H9 (cell line): ENCODE measurements at regions not wholly inside any gene's neighbourhood (a gene's known extent, or its start where the extent isn't known, plus 50 kb on each side); places are given as distances from the start of the nearest gene placed in this dataset.

ENCODE experiments used
- DNase-seq: peaks from one replicate; pipeline ENCODE4 v3.0.0-alpha.2; 2017
- H2AFZ ChIP-seq: one replicate; pipeline ENCODE4 v1.6.1; 2013; ENCODE audit warnings: mild to moderate bottlenecking, low read length, control low read depth, moderate library complexity
- H2AK5ac ChIP-seq: 2 replicates; pipeline ENCODE4 v1.6.1; 2013; ENCODE audit warnings: low read length, control low read depth, mixed read lengths; ENCODE audit not compliant: insufficient read length
- H2BK120ac ChIP-seq: one replicate; pipeline ENCODE4 v1.6.1; 2013; ENCODE audit warnings: low read depth, mild to moderate bottlenecking, low read length, control low read depth, inconsistent platforms; ENCODE audit not compliant: poor library complexity, severe bottlenecking
- H2BK12ac ChIP-seq: 2 replicates; pipeline ENCODE4 v1.6.1; 2013; ENCODE audit warnings: low read length, control low read depth, mixed read lengths, low read depth; ENCODE audit not compliant: insufficient read length
- H2BK15ac ChIP-seq: 2 replicates; pipeline ENCODE4 v1.6.1; 2013; ENCODE audit warnings: low read depth, low read length, control low read depth
- H2BK20ac ChIP-seq: one replicate; pipeline ENCODE4 v1.6.1; 2013; ENCODE audit warnings: low read depth, mild to moderate bottlenecking, low read length, control low read depth, inconsistent platforms; ENCODE audit not compliant: poor library complexity, severe bottlenecking
- H2BK5ac ChIP-seq: 2 replicates; pipeline ENCODE4 v1.6.1; 2013; ENCODE audit warnings: low read length, control low read depth, mixed read lengths; ENCODE audit not compliant: insufficient read length
- H3K14ac ChIP-seq: 2 replicates; pipeline ENCODE4 v1.6.1; 2013; ENCODE audit warnings: low read length, control low read depth; ENCODE audit not compliant: insufficient read depth
- H3K18ac ChIP-seq: 2 replicates; pipeline ENCODE4 v1.6.1; 2013; ENCODE audit warnings: low read depth, mild to moderate bottlenecking, mixed read lengths, low read length, control low read depth; ENCODE audit not compliant: insufficient read length
- H3K23ac ChIP-seq: 2 replicates; pipeline ENCODE4 v1.6.1; 2013; ENCODE audit warnings: low read length, control low read depth, mixed read lengths, low read depth; ENCODE audit not compliant: insufficient read length
- H3K23me2 ChIP-seq: 2 replicates; pipeline ENCODE4 v1.6.1; 2013; ENCODE audit warnings: low read depth, mild to moderate bottlenecking, mixed read lengths, low read length, control low read depth; ENCODE audit not compliant: insufficient read length, poor library complexity, severe bottlenecking
- H3K27ac ChIP-seq: 2 replicates; pipeline ENCODE4 v1.5.1; 2013; ENCODE audit warnings: low read length, control low read depth, mixed read lengths, low read depth; ENCODE audit not compliant: insufficient read length
- H3K27me3 ChIP-seq: 2 replicates; pipeline ENCODE4 v1.6.1; 2013; ENCODE audit warnings: low read length, control low read depth, inconsistent platforms; ENCODE audit not compliant: insufficient read depth
- H3K4ac ChIP-seq: 2 replicates; pipeline ENCODE4 v1.6.1; 2013; ENCODE audit warnings: low read depth, mild to moderate bottlenecking, control low read depth, inconsistent platforms, low read length, moderate library complexity
- H3K4me1 ChIP-seq: 2 replicates; pipeline ENCODE4 v1.6.1; 2013; ENCODE audit warnings: low read length, control low read depth, inconsistent platforms; ENCODE audit not compliant: insufficient read depth
- H3K4me2 ChIP-seq: 2 replicates; pipeline ENCODE4 v1.6.1; 2013; ENCODE audit warnings: low read length, control low read depth, mixed read lengths; ENCODE audit not compliant: insufficient read length, insufficient read depth
- H3K56ac ChIP-seq: 2 replicates; pipeline ENCODE4 v1.6.1; 2013; ENCODE audit warnings: low read depth, mild to moderate bottlenecking, mixed read lengths, low read length, control low read depth; ENCODE audit not compliant: insufficient read length
- H3K79me1 ChIP-seq: 2 replicates; pipeline ENCODE4 v1.6.1; 2013; ENCODE audit warnings: low read depth, mild to moderate bottlenecking, moderate library complexity, low read length, control low read depth, inconsistent platforms; ENCODE audit not compliant: insufficient read depth, poor library complexity, severe bottlenecking
- H3K79me2 ChIP-seq: 2 replicates; pipeline ENCODE4 v1.6.1; 2013; ENCODE audit warnings: low read length, control low read depth, inconsistent platforms; ENCODE audit not compliant: insufficient read depth
- H3K9ac ChIP-seq: 2 replicates; pipeline ENCODE4 v1.6.1; 2013; ENCODE audit warnings: low read length, control low read depth, mixed read lengths; ENCODE audit not compliant: insufficient read length; ENCODE audit errors: extremely low read depth
- H3K9me3 ChIP-seq: one replicate; pipeline ENCODE4 v1.6.1; 2013; ENCODE audit warnings: low read depth, low read length, inconsistent platforms; ENCODE audit not compliant: control insufficient read depth
- H3T11ph ChIP-seq: one replicate; pipeline ENCODE4 v1.6.1; 2013; ENCODE audit warnings: mild to moderate bottlenecking, low read length, control low read depth, inconsistent platforms
- H4K20me1 ChIP-seq: one replicate; pipeline ENCODE4 v1.6.1; 2013; ENCODE audit not compliant: control insufficient read depth, insufficient read length, insufficient read depth
- H4K5ac ChIP-seq: 2 replicates; pipeline ENCODE4 v1.6.1; 2013; ENCODE audit warnings: low read depth, mild to moderate bottlenecking, mixed read lengths, low read length, control low read depth; ENCODE audit not compliant: insufficient read length
- H4K8ac ChIP-seq: replicated peaks from 2 replicates; pipeline ENCODE4 v1.6.1; 2013; ENCODE audit warnings: low read length, control low read depth, mixed read lengths, low read depth; ENCODE audit not compliant: insufficient read length
- H4K91ac ChIP-seq: 2 replicates; pipeline ENCODE4 v1.6.1; 2013; ENCODE audit warnings: low read depth, mild to moderate bottlenecking, moderate library complexity, mixed read lengths, low read length, control low read depth; ENCODE audit not compliant: insufficient read length
- H3K27ac Mint-ChIP-seq, 3 experiments: 2 replicates in 2 of 3; 3 replicates in 1 of 3; pipeline ENCODE4 v1.8.0; 2020 to 2021; ENCODE audit warnings: mixed read lengths in 3 of 3, mild to moderate bottlenecking in 1 of 3, moderate library complexity in 1 of 3
- H3K27me3 Mint-ChIP-seq: 2 replicates; pipeline ENCODE4 v1.8.0; 2021; ENCODE audit warnings: low read depth, mild to moderate bottlenecking, moderate library complexity, mixed read lengths
- H3K36me3 Mint-ChIP-seq, 3 experiments: 2 replicates in 2 of 3; 3 replicates in 1 of 3; pipeline ENCODE4 v1.8.0; 2020 to 2021; ENCODE audit warnings: low read depth in 3 of 3, mixed read lengths in 3 of 3; ENCODE audit not compliant: insufficient read depth in 1 of 3
- H3K4me1 Mint-ChIP-seq, 2 experiments: 2 replicates each; pipeline ENCODE4 v1.8.0; 2020; ENCODE audit warnings: mixed read lengths in 2 of 2
- H3K4me3 Mint-ChIP-seq, 2 experiments: 2 replicates in 1 of 2; 3 replicates in 1 of 2; pipeline ENCODE4 v1.8.0; 2020 to 2021; ENCODE audit warnings: mild to moderate bottlenecking in 2 of 2, mixed read lengths in 2 of 2, moderate library complexity in 1 of 2
- H3K9me3 Mint-ChIP-seq, 2 experiments: 2 replicates in 1 of 2; 3 replicates in 1 of 2; pipeline ENCODE4 v1.8.0; 2020; ENCODE audit warnings: mild to moderate bottlenecking in 2 of 2, mixed read lengths in 2 of 2, moderate library complexity in 1 of 2
- CTCF ChIP-seq: fragments of 200-600 bp; sonication (generic); conservative IDR thresholded peaks from 3 replicates; pipeline ENCODE4 v1.8.0; 2021; ENCODE audit warnings: antibody characterized with exemption, mild to moderate bottlenecking
- WGBS: extraction: QIAGEN DNeasy Blood & Tissue Kit; methylation state at CpG from one replicate; pipeline ENCODE4 v1.1.7; 2013; ENCODE audit warnings: missing lambda C conversion rate, low lambda C conversion rate, mixed read lengths; ENCODE audit not compliant: insufficient read length; ENCODE audit errors: extremely low coverage; 5-methylcytosine and 5-hydroxymethylcytosine counted together

GRCh38 chr12:131334835-131335234 is 376.1 kb upstream of the SFSWAP start:
- H3K4me1 ChIP-seq, result no peaks in the 10 kb centered on the region
- H3K56ac ChIP-seq, result no peak overlapping the region
- H3T11ph ChIP-seq, result no peak overlapping the region
- H3K4me1 Mint-ChIP-seq, result peaks cover 20 to 23% of the 10 kb centered on the region in 2 experiments
- H3K4me3 Mint-ChIP-seq, result no peak overlapping the region
- H2BK5ac ChIP-seq, result no peak overlapping the region
- H3K27me3 ChIP-seq, result no peaks in the 10 kb centered on the region
- no peak overlapping the region for H2BK15ac ChIP-seq
- H2BK120ac ChIP-seq, result no peak overlapping the region
- no peaks in the 10 kb centered on the region for H3K23me2 ChIP-seq
- peaks cover 0 to 12% (median 3%) of the 10 kb centered on the region in 3 experiments; a peak in 4 of 7 replicates for H3K36me3 Mint-ChIP-seq
- no peak overlapping the region for H3K14ac ChIP-seq
- H3K9ac ChIP-seq, result no peak overlapping the region
- no peak overlapping the region for H3K27ac Mint-ChIP-seq
- H2AFZ ChIP-seq, result no peak overlapping the region
- no peaks in the 10 kb centered on the region for H3K9me3 ChIP-seq
- H3K4ac ChIP-seq, result no peak overlapping the region
- no peak overlapping the region for H3K27ac ChIP-seq
- H2BK12ac ChIP-seq, result no peak overlapping the region
- H3K79me2 ChIP-seq, result no peaks in the 10 kb centered on the region
- H3K9me3 Mint-ChIP-seq, result peaks cover 14 to 22% of the 10 kb centered on the region in 2 experiments
- no peak overlapping the region for H2BK20ac ChIP-seq
- H4K91ac ChIP-seq, result no peak overlapping the region
- H3K79me1 ChIP-seq, result no peaks in the 10 kb centered on the region
- H4K20me1 ChIP-seq, result no peaks in the 10 kb centered on the region
- no peak for DNase-seq
- H4K8ac ChIP-seq, result no peak overlapping the region
- no peak for TF ChIP-seq CTCF
- H3K18ac ChIP-seq, result no peak overlapping the region
- H3K23ac ChIP-seq, result no peak overlapping the region
- H4K5ac ChIP-seq, result no peak overlapping the region
- no CpG with 5 or more reads among the region's 4 CpGs for WGBS
- H3K27me3 Mint-ChIP-seq, result peaks cover 14% of the 10 kb centered on the region
- H2AK5ac ChIP-seq, result no peak overlapping the region
- H3K4me2 ChIP-seq, result no peak overlapping the region
